Epithelial cell of esophagus (primary cell): ENCODE measurements at regions not wholly inside any gene's neighbourhood (a gene's known extent, or its start where the extent isn't known, plus 50 kb on each side); places are given as distances from the start of the nearest gene placed in this dataset.

ENCODE experiments used
- DNase-seq: peaks from one replicate; pipeline ENCODE4 v3.0.0; 2010; ENCODE audit warnings: low read depth
- H3K4me3 ChIP-seq: 2 replicates; pipeline ENCODE4 v1.5.1; 2011; ENCODE audit warnings: mild to moderate bottlenecking, low read length, control low read depth
- TF ChIP-seq, protein P1 (sequence below): IDR thresholded peaks from 2 replicates; pipeline ENCODE4 v1.5.1; 2011; ENCODE audit warnings: low read depth, mild to moderate bottlenecking, low read length, control low read depth, inconsistent platforms; ENCODE audit not compliant: insufficient read depth; ENCODE audit errors: missing control alignments

DNA sequence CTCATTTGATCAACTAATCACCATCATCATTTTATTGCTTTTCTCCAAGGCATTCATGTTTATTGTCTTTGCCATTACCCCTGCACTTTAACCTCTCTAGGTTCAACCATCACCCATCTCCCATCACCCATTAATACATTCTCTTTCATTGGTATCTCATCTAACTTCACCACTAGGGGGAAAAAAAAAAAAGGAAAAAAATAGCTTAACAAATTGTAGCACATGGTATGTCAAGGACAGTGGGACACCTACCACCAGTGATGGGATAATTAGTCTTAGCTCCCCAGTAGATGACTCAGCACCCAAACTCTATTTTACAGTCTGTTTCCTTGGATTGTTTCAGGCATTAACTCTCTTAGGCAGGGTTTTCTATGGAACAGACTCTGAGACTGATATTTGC lies 1770.2 kb upstream of the MIR17HG start:
- no peak for DNase-seq
- TF ChIP-seq, protein P1, sequence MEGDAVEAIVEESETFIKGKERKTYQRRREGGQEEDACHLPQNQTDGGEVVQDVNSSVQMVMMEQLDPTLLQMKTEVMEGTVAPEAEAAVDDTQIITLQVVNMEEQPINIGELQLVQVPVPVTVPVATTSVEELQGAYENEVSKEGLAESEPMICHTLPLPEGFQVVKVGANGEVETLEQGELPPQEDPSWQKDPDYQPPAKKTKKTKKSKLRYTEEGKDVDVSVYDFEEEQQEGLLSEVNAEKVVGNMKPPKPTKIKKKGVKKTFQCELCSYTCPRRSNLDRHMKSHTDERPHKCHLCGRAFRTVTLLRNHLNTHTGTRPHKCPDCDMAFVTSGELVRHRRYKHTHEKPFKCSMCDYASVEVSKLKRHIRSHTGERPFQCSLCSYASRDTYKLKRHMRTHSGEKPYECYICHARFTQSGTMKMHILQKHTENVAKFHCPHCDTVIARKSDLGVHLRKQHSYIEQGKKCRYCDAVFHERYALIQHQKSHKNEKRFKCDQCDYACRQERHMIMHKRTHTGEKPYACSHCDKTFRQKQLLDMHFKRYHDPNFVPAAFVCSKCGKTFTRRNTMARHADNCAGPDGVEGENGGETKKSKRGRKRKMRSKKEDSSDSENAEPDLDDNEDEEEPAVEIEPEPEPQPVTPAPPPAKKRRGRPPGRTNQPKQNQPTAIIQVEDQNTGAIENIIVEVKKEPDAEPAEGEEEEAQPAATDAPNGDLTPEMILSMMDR: no peak
- H3K4me3 ChIP-seq: no peak overlapping the region

DNA sequence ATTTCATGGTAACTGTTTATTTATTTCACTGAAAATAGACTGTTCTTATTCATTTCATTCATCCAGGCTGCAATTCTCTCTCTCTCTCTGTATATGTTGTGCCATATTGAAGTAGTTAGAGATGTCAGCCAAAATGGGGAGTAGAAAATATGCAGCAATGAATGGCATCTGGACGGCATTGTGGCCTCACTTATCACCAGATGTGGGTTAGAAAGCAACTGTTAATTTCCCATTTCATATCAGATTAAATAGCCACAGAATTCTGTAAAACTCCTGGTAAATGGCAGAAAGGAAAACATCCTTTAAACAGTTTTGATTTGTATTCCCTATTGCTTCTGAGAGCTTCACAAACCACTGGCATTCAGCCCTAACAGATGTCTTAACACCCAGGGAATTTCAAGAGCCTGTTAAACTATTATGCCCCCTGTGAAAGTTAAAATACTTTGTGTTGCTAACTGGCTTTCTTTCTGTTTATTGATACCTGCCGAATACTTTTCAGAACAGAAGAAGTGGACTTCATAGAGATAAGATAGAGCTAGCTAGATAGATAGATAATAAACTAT lies 1763.3 kb upstream of the MIR17HG start:
- H3K4me3 ChIP-seq: no peak overlapping the region
- TF ChIP-seq, protein P1: no peak
- no peak for DNase-seq

DNA sequence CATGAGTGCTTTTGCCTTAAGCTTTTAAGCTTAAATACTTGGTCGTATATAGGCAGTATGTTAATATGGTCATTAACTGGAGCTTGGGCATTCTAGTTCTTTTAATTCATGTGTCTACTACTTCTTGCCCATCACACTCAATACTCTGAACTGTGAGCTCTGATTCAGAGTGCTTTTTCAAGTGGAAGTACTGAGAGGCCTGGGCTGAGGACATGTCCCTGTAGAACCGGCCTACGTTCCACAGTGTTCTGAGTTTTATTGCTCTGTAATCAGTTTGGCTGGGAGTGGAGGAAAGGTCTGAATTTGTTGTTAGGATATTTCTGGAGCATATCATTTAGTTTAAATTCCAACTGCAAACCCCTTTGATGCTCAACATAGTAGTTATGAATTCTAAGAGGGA lies 1744.8 kb upstream of the MIR17HG start:
- TF ChIP-seq, protein P1: no peak
- H3K4me3 ChIP-seq: no peak overlapping the region
- no peak for DNase-seq

DNA sequence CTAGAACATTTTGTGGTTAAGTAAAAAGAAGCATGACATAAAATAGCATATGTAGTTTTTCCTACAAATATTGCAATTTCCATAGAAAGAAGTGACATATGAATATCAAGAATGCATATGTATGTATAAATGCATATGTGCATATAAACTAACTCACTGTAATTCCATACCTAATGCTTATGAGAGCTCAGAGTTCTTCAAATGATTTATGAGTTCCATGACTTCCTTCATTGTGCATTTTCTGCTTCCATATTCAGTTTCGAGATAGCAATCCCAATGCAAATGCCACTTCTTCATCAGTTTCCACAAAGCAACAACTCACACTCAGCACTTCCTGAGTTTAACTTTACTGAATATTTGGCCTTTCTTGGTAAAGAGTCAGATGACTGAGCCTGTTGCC lies 1744.3 kb upstream of the MIR17HG start:
- TF ChIP-seq, protein P1: no peak
- H3K4me3 ChIP-seq: no peak overlapping the region
- no peak for DNase-seq

DNA sequence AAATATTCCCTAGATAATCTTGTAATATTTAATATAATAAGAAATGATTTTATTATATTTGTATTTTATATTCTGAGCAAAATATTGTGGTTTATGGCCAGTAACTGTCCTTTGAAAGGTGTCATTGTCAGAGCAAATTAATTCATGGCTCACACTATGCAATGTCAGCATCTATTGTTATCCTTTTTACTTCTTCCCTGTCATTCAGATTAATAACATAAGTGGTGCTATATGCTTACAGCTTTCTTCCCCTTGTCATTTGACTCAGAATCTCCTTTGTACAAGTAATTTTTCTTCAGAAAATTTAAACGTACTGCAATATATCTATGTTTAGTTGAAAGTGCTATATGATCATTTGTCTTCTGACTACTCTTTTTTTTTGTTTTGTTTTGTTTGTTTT lies 1738.2 kb upstream of the MIR17HG start:
- no peak for DNase-seq
- TF ChIP-seq, protein P1: no peak
- no peak overlapping the region for H3K4me3 ChIP-seq

DNA sequence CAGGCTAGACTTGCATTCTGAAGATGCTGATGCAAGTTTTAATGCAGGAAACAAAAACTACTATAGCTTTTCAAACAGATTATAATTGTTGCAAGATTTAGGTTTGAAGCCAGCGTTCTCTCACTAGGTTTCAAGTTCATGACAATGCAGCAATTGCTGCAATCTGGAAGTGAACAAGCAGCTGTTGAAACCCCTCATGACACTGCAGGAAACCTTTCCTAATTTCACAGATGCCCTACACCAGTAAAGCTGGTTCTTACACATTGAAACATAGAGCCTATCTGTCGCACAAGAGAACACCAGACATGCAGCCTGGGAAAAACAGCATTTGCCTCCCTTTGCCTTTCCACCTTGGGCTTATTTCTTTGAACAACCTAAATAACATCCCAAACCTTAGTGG lies 1737.2 kb upstream of the MIR17HG start:
- TF ChIP-seq, protein P1: no peak

DNA sequence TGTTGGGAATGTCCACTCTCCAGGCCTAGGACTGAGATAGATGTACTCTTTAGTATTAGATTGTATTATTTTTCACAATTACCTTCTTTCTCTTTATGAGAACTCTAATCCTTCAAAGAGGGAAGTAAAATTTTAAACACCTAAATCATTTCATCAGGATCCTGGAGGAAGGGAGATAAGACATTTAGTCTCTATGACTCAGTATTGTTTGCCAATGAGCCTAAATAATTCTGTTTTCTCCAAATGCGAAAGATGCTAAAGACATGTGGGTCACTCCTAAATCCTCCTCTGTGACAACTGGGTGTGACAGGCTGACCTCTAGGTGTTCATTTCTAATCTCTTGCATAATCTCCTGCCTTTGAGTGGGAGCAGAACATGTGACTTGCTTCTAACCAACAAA lies 1736.6 kb upstream of the MIR17HG start:
- TF ChIP-seq, protein P1: no peak
- DNase-seq: no peak
- no peak overlapping the region for H3K4me3 ChIP-seq

More for the DNA sequence above, 1737.2 kb upstream of the MIR17HG start:
- DNase-seq: no peak
- H3K4me3 ChIP-seq: no peak overlapping the region
